ENCODE measurements at regions not wholly inside any gene's neighbourhood (a gene's known extent, or its start where the extent isn't known, plus 50 kb on each side); places are given as distances from the start of the nearest gene placed in this dataset.
"Not testable (repeated sequence)": the region's sequence is repeated elsewhere in the genome, so short reads cannot be mapped to it uniquely, and the experiment has no call there.

GRCh38 chr3:106969596-106969995, 407.6 kb upstream of the CCDC54 start:
- no peak for DNase-seq (ENCODE audit: low spot score)
- no peak for TF ChIP-seq EGR1 (IDR thresholded peaks at IDR 0.05; ENCODE audit: low read depth in 2 of 2)
- 77% methylated on average over 4 of the region's 4 CpGs for WGBS

GRCh38 chr3:106981392-106981791, 395.8 kb upstream of the CCDC54 start:
- Histone ChIP-seq H3K9me3 (ENCODE audit: control insufficient read depth in 4 of 4, low read length in 3 of 4) (no peaks in the 10 kb centered on the region), H3K36me3 (ENCODE audit: control insufficient read depth in 4 of 4, insufficient read depth in 3 of 4, low read depth in 1 of 4, low read length in 3 of 4) (no peaks in the 10 kb centered on the region), H3K27me3 (ENCODE audit: control insufficient read depth in 4 of 4, insufficient read depth in 4 of 4, low read length in 3 of 4) (no peaks in the 10 kb centered on the region), H3K27ac (ENCODE audit: low read depth in 1 of 2, low read length in 2 of 2) (no peak overlapping the region), H3K4me3 (ENCODE audit: low read depth in 1 of 3, low read length in 3 of 3) (no peak overlapping the region), H3K4me1 (ENCODE audit: control insufficient read depth in 4 of 4, insufficient read depth in 4 of 4, low read length in 3 of 4) (no peaks in the 10 kb centered on the region), H3K9ac (ENCODE audit: low read depth in 1 of 2, low read length in 2 of 2) (no peak overlapping the region)
- no peak for DNase-seq (ENCODE audit: low spot score)
- TF ChIP-seq FOXA1 (IDR thresholded peaks at IDR 0.05) (no peak), EGR1 (IDR thresholded peaks at IDR 0.05; ENCODE audit: low read depth in 2 of 2) (no peak)
- WGBS = 72% methylated on average over 1 of the region's 1 CpG

More at GRCh38 chr3:106969596-106969995, 407.6 kb upstream of the CCDC54 start:
- Histone ChIP-seq H3K4me1 (ENCODE audit: control insufficient read depth in 4 of 4, insufficient read depth in 4 of 4, low read length in 3 of 4) (no peaks in the 10 kb centered on the region), H3K27ac (ENCODE audit: low read depth in 1 of 2, low read length in 2 of 2) (no peak overlapping the region), H3K4me3 (ENCODE audit: low read depth in 1 of 3, low read length in 3 of 3) (no peak overlapping the region), H3K9ac (ENCODE audit: low read depth in 1 of 2, low read length in 2 of 2) (no peak overlapping the region), H3K27me3 (ENCODE audit: control insufficient read depth in 4 of 4, insufficient read depth in 4 of 4, low read length in 3 of 4) (no peaks in the 10 kb centered on the region), H3K36me3 (ENCODE audit: control insufficient read depth in 4 of 4, insufficient read depth in 3 of 4, low read depth in 1 of 4, low read length in 3 of 4) (no peaks in the 10 kb centered on the region), H3K9me3 (ENCODE audit: control insufficient read depth in 4 of 4, low read length in 3 of 4) (peaks cover 0 to 3% (median 0%) of the 10 kb centered on the region in 4 donors)

GRCh38 chr3:106985721-106986120, 391.5 kb upstream of the CCDC54 start:
- no peaks in the 10 kb centered on the region for H3K9me3 ChIP-seq (ENCODE audit: control insufficient read depth in 4 of 4, low read length in 3 of 4)
- TF ChIP-seq ZBTB33 (IDR thresholded peaks at IDR 0.05) (no peak), CTCF (IDR thresholded peaks at IDR 0.05; ENCODE audit: low read depth, low read length, missing input control) (no peak), JUND (IDR thresholded peaks at IDR 0.05) (no peak), RXRA (IDR thresholded peaks at IDR 0.05) (no peak), NR2F2 (IDR thresholded peaks at IDR 0.05) (no peak), REST (IDR thresholded peaks at IDR 0.05) (no peak), GABPA (IDR thresholded peaks at IDR 0.05 in 1 of 2, conservative IDR thresholded peaks at IDR 0.05 in 1 of 2) (no peak), YY1 (IDR thresholded peaks at IDR 0.05) (no peak), MAX (IDR thresholded peaks at IDR 0.05) (no peak), RAD21 (IDR thresholded peaks at IDR 0.05) (no peak)

GRCh38 chr3:106998841-106999682, 378.2 kb upstream of the CCDC54 start:
- not testable (repeated sequence) for DNase-seq (ENCODE audit: low spot score); H3K9me3 ChIP-seq (ENCODE audit: control insufficient read depth in 4 of 4, low read length in 3 of 4); H3K4me1 ChIP-seq (ENCODE audit: control insufficient read depth in 4 of 4, insufficient read depth in 4 of 4, low read length in 3 of 4); H3K27me3 ChIP-seq (ENCODE audit: control insufficient read depth in 4 of 4, insufficient read depth in 4 of 4, low read length in 3 of 4); H3K27ac ChIP-seq (ENCODE audit: low read depth in 1 of 2, low read length in 2 of 2); H3K4me3 ChIP-seq (ENCODE audit: low read depth in 1 of 3, low read length in 3 of 3); H3K9ac ChIP-seq (ENCODE audit: low read depth in 1 of 2, low read length in 2 of 2); H3K36me3 ChIP-seq (ENCODE audit: control insufficient read depth in 4 of 4, insufficient read depth in 3 of 4, low read depth in 1 of 4, low read length in 3 of 4)
- WGBS = 83% methylated on average over 21 of the region's 21 CpGs

More at GRCh38 chr3:106985721-106986120, 391.5 kb upstream of the CCDC54 start:
- Histone ChIP-seq H3K4me1 (ENCODE audit: control insufficient read depth in 4 of 4, insufficient read depth in 4 of 4, low read length in 3 of 4) (no peaks in the 10 kb centered on the region), H3K36me3 (ENCODE audit: control insufficient read depth in 4 of 4, insufficient read depth in 3 of 4, low read depth in 1 of 4, low read length in 3 of 4) (no peaks in the 10 kb centered on the region), H3K27ac (ENCODE audit: low read depth in 1 of 2, low read length in 2 of 2) (no peak overlapping the region), H3K27me3 (ENCODE audit: control insufficient read depth in 4 of 4, insufficient read depth in 4 of 4, low read length in 3 of 4) (no peaks in the 10 kb centered on the region), H3K9ac (ENCODE audit: low read depth in 1 of 2, low read length in 2 of 2) (no peak overlapping the region), H3K4me3 (ENCODE audit: low read depth in 1 of 3, low read length in 3 of 3) (no peak overlapping the region)
- 82% methylated on average over 2 of the region's 2 CpGs for WGBS
- no peak for DNase-seq (ENCODE audit: low spot score)

Data from liver (tissue), 8 donors.